H1 (cell line): ENCODE measurements at regions not wholly inside any gene's neighbourhood (a gene's known extent, or its start where the extent isn't known, plus 50 kb on each side); places are given as distances from the start of the nearest gene placed in this dataset.

ENCODE experiments used
- CEBPB ChIP-seq: IDR thresholded peaks from 2 replicates; pipeline ENCODE4 v1.6.1; 2012; ENCODE audit warnings: low read depth, low read length
- CHD2 ChIP-seq: IDR thresholded peaks from 2 replicates; pipeline ENCODE4 v1.6.1; 2012; ENCODE audit warnings: low read length, improper control_type of control experiment
- GTF2F1 ChIP-seq: IDR thresholded peaks from 2 replicates; pipeline ENCODE4 v1.6.1; 2012; ENCODE audit warnings: low read depth, low read length, improper control_type of control experiment, borderline replicate concordance
- JUN ChIP-seq: IDR thresholded peaks from 2 replicates; pipeline ENCODE4 v1.6.1; 2011; ENCODE audit warnings: low read depth, mild to moderate bottlenecking, improper control_type of control experiment, low read length
- KDM4A ChIP-seq: IDR thresholded peaks from one replicate; pipeline ENCODE4 v1.7.1; 2012; ENCODE audit warnings: low read depth, mild to moderate bottlenecking, moderate library complexity, low read length, inconsistent platforms; ENCODE audit not compliant: severe bottlenecking
- KDM5A ChIP-seq: fragments of 200-600 bp; IDR thresholded peaks from 2 replicates; pipeline ENCODE4 v1.7.1; 2012; ENCODE audit warnings: mild to moderate bottlenecking, low read length, inconsistent platforms, mixed read lengths
- PHF8 ChIP-seq: fragments of 200-600 bp; sonication (generic); conservative IDR thresholded peaks from 2 replicates; pipeline ENCODE4 v1.7.1; 2012; ENCODE audit warnings: low read depth, mild to moderate bottlenecking, inconsistent platforms, low read length, moderate library complexity
- POU5F1 ChIP-seq: IDR thresholded peaks from 2 replicates; pipeline ENCODE4 v1.6.1; 2011; ENCODE audit warnings: low read depth, mild to moderate bottlenecking, low read length, moderate library complexity
- SP1 ChIP-seq: IDR thresholded peaks from 2 replicates; pipeline ENCODE4 v1.6.1; 2011; ENCODE audit warnings: low read depth, low read length
- TBP ChIP-seq: IDR thresholded peaks from 2 replicates; pipeline ENCODE4 v1.6.1; 2011; ENCODE audit warnings: low read depth, low read length, improper control_type of control experiment
- TEAD4 ChIP-seq: IDR thresholded peaks from 2 replicates; pipeline ENCODE4 v1.6.1; 2012; ENCODE audit warnings: low read depth, low read length, inconsistent platforms, mixed read lengths
- YY1 ChIP-seq: IDR thresholded peaks from 2 replicates; pipeline ENCODE4 v1.6.1; 2011; ENCODE audit warnings: low read depth, mild to moderate bottlenecking, low read length

DNA sequence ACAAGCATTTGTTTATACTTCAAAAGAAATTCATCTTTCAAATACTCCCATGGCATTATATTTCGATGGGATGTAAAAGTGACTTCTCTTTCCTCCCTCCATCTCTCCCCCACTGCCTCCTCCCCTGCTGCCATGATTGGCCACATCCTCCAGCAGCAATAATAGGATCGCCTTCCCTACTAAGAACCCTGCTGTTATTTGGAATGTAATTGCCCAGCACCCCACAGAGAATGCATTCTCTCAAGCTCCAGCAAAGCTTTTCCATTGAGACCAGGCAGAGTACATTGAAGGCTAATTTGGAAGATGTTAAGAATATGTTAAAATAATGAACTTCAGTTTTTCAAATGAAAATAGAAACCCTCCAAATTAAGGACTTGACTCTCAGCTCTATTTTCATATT is 375.4 kb upstream of the ACVR2A start (continued):
- TF ChIP-seq GTF2F1 (no peak), SP1 (peak; percentile 67; the same call in 1 of the 2 replicates), PHF8 (no peak), YY1 (peak; percentile 82), JUN (no peak), KDM4A (no peak), TEAD4 (peak; percentile 90), CHD2 (no peak), TBP (no peak), KDM5A (no peak), POU5F1 (no peak), CEBPB (no peak)
